NK-92 treated with Interleukin-12 subunit alpha and Interleukin-12 subunit beta, amount 100 ng/mL, for 24 hours (cell line): ENCODE measurements at regions not wholly inside any gene's neighbourhood (a gene's known extent, or its start where the extent isn't known, plus 50 kb on each side); places are given as distances from the start of the nearest gene placed in this dataset.
"Not testable (repeated sequence)": the region's sequence is repeated elsewhere in the genome, so short reads cannot be mapped to it uniquely, and the experiment has no call there.

Experiments
- DNase-seq: peaks from one replicate; lab custom pipeline; 2025; lab: John Stamatoyannopoulos, UW

- no peak for DNase-seq
Observed at GRCh38 chr14:98192946-98193345, 1079.1 kb downstream of the BCL11B start.

- DNase-seq, result no peak
Observed at GRCh38 chr14:98194821-98195220, 1077.2 kb downstream of the BCL11B start.

GRCh38 chr14:98195256-98195655 lies 1076.7 kb downstream of the BCL11B start:
- DNase-seq, result no peak

- no peak for DNase-seq
Observed at GRCh38 chr14:98197933-98198332, 1074.1 kb downstream of the BCL11B start.

GRCh38 chr14:98198385-98198784 lies 1073.6 kb downstream of the BCL11B start:
- DNase-seq, result peak; percentile 85

- no peak for DNase-seq
Observed at GRCh38 chr14:98200601-98201000, 1071.4 kb downstream of the BCL11B start.

GRCh38 chr14:98203421-98203820 lies 1068.6 kb downstream of the BCL11B start:
- DNase-seq, result no peak

- DNase-seq, result no peak
Observed at GRCh38 chr14:98204139-98204538, 1067.9 kb downstream of the BCL11B start.

- DNase-seq, result no peak
Observed at GRCh38 chr14:98207415-98207814, 1064.6 kb downstream of the BCL11B start.

GRCh38 chr14:98208211-98208611 lies 1063.8 kb downstream of the BCL11B start:
- DNase-seq, result no peak

- DNase-seq, result no peak
Observed at GRCh38 chr14:98208943-98209342, 1063.1 kb downstream of the BCL11B start.

- peak; percentile 12 for DNase-seq
Observed at GRCh38 chr14:98210045-98210672, 1061.8 kb downstream of the BCL11B start.

GRCh38 chr14:98217530-98217929 lies 1054.5 kb downstream of the BCL11B start:
- no peak for DNase-seq

- no peak for DNase-seq
Observed at GRCh38 chr14:98218218-98218617, 1053.8 kb downstream of the BCL11B start.

GRCh38 chr14:98219638-98220037 lies 1052.4 kb downstream of the BCL11B start:
- DNase-seq, result no peak

GRCh38 chr14:98223106-98223505 lies 1048.9 kb downstream of the BCL11B start:
- no peak for DNase-seq

- DNase-seq, result not testable (repeated sequence)
Observed at GRCh38 chr14:98223710-98224109, 1048.3 kb downstream of the BCL11B start.

- DNase-seq, result no peak
Observed at GRCh38 chr14:98226411-98226810, 1045.6 kb downstream of the BCL11B start.

GRCh38 chr14:98227000-98227726 lies 1044.8 kb downstream of the BCL11B start:
- DNase-seq, result no peak

- DNase-seq, result no peak
Observed at GRCh38 chr14:98227727-98228111, 1044.3 kb downstream of the BCL11B start.

- DNase-seq, result no peak
Observed at GRCh38 chr14:98229656-98230366, 1042.2 kb downstream of the BCL11B start.

- no peak for DNase-seq
Observed at GRCh38 chr14:98230411-98230810, 1041.6 kb downstream of the BCL11B start.

GRCh38 chr14:98231210-98231609 lies 1040.8 kb downstream of the BCL11B start:
- DNase-seq, result no peak
